HL-60 (cell line): ENCODE measurements at regions not wholly inside any gene's neighbourhood (a gene's known extent, or its start where the extent isn't known, plus 50 kb on each side); places are given as distances from the start of the nearest gene placed in this dataset.

Experiments
- CTCF ChIP-seq: IDR thresholded peaks from one replicate; pipeline ENCODE4 v1.5.1; 2011; ENCODE audit warnings: low read length, control low read depth, inconsistent platforms; ENCODE audit not compliant: insufficient read depth
- POLR2AphosphoS5 ChIP-seq: IDR thresholded peaks from 2 replicates; pipeline ENCODE4 v1.6.1; 2012; ENCODE audit warnings: low read depth
- SPI1 ChIP-seq: IDR thresholded peaks from 2 replicates; pipeline ENCODE4 v1.6.1; 2012; ENCODE audit warnings: low read depth, mild to moderate bottlenecking, borderline replicate concordance
- TF ChIP-seq, protein P1 (sequence below): IDR thresholded peaks from 2 replicates; pipeline ENCODE4 v1.6.1; 2012; ENCODE audit warnings: low read depth; ENCODE audit not compliant: insufficient replicate concordance

GRCh38 chr10:117746541-117747448 is 204.2 kb downstream of the EMX2 start:
- TF ChIP-seq CTCF (no peak), POLR2AphosphoS5 (no peak), SPI1 (no peak)
- TF ChIP-seq, protein P1, sequence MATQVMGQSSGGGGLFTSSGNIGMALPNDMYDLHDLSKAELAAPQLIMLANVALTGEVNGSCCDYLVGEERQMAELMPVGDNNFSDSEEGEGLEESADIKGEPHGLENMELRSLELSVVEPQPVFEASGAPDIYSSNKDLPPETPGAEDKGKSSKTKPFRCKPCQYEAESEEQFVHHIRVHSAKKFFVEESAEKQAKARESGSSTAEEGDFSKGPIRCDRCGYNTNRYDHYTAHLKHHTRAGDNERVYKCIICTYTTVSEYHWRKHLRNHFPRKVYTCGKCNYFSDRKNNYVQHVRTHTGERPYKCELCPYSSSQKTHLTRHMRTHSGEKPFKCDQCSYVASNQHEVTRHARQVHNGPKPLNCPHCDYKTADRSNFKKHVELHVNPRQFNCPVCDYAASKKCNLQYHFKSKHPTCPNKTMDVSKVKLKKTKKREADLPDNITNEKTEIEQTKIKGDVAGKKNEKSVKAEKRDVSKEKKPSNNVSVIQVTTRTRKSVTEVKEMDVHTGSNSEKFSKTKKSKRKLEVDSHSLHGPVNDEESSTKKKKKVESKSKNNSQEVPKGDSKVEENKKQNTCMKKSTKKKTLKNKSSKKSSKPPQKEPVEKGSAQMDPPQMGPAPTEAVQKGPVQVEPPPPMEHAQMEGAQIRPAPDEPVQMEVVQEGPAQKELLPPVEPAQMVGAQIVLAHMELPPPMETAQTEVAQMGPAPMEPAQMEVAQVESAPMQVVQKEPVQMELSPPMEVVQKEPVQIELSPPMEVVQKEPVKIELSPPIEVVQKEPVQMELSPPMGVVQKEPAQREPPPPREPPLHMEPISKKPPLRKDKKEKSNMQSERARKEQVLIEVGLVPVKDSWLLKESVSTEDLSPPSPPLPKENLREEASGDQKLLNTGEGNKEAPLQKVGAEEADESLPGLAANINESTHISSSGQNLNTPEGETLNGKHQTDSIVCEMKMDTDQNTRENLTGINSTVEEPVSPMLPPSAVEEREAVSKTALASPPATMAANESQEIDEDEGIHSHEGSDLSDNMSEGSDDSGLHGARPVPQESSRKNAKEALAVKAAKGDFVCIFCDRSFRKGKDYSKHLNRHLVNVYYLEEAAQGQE: no peak
